ENCODE measurements at regions not wholly inside any gene's neighbourhood (a gene's known extent, or its start where the extent isn't known, plus 50 kb on each side); places are given as distances from the start of the nearest gene placed in this dataset.

- Mint-ChIP-seq H3K27me3 (no peaks in the 10 kb centered on the region), H3K36me3 (ENCODE audit: low read depth) (peaks cover 17% of the 10 kb centered on the region), H3K27ac (no peak overlapping the region), H3K9me3 (no peaks in the 10 kb centered on the region), H3K4me3 (no peak overlapping the region), H3K4me1 (ENCODE audit: low read depth) (peaks cover 10% of the 10 kb centered on the region)
- DNase-seq: no peak
These were observed 145.3 kb upstream of the STX18 start for GRCh38 chr4:4687100-4687499.

- Mint-ChIP-seq H3K27ac (no peak overlapping the region), H3K4me3 (no peak overlapping the region), H3K4me1 (ENCODE audit: low read depth) (peaks cover 10% of the 10 kb centered on the region), H3K27me3 (no peaks in the 10 kb centered on the region), H3K9me3 (no peaks in the 10 kb centered on the region), H3K36me3 (ENCODE audit: low read depth) (peaks cover 17% of the 10 kb centered on the region)
- no peak for DNase-seq
These were observed 144.3 kb upstream of the STX18 start for GRCh38 chr4:4685810-4686795.

GRCh38 chr4:4681653-4682052, 139.8 kb upstream of the STX18 start:
- Mint-ChIP-seq H3K4me3 (no peak overlapping the region), H3K9me3 (no peaks in the 10 kb centered on the region), H3K4me1 (ENCODE audit: low read depth) (no peaks in the 10 kb centered on the region), H3K27me3 (no peaks in the 10 kb centered on the region), H3K36me3 (ENCODE audit: low read depth) (no peaks in the 10 kb centered on the region), H3K27ac (no peak overlapping the region)
- DNase-seq: no peak

- H3K27me3 Mint-ChIP-seq: no peaks in the 10 kb centered on the region
- no peaks in the 10 kb centered on the region for H3K4me1 Mint-ChIP-seq (ENCODE audit: low read depth)
- H3K4me3 Mint-ChIP-seq: no peak overlapping the region
- no peaks in the 10 kb centered on the region for H3K36me3 Mint-ChIP-seq (ENCODE audit: low read depth)
- H3K27ac Mint-ChIP-seq: no peak overlapping the region
- H3K9me3 Mint-ChIP-seq: no peaks in the 10 kb centered on the region
- no peak for DNase-seq
These were observed 138.9 kb upstream of the STX18 start for GRCh38 chr4:4680758-4681157.

GRCh38 chr4:4680243-4680642, 138.4 kb upstream of the STX18 start:
- Mint-ChIP-seq H3K4me3 (no peak overlapping the region), H3K4me1 (ENCODE audit: low read depth) (no peaks in the 10 kb centered on the region), H3K27me3 (no peaks in the 10 kb centered on the region), H3K9me3 (no peaks in the 10 kb centered on the region), H3K27ac (no peak overlapping the region), H3K36me3 (ENCODE audit: low read depth) (no peaks in the 10 kb centered on the region)
- no peak for DNase-seq

- no peak for DNase-seq
- no peaks in the 10 kb centered on the region for H3K4me1 Mint-ChIP-seq (ENCODE audit: low read depth)
These were observed 136.0 kb upstream of the STX18 start for GRCh38 chr4:4677556-4678522.

GRCh38 chr4:4675641-4676040, 133.8 kb upstream of the STX18 start:
- no peaks in the 10 kb centered on the region for H3K9me3 Mint-ChIP-seq
- no peak overlapping the region for H3K27ac Mint-ChIP-seq
- no peaks in the 10 kb centered on the region for H3K27me3 Mint-ChIP-seq
- DNase-seq: no peak
- H3K4me3 Mint-ChIP-seq: no peak overlapping the region
- H3K36me3 Mint-ChIP-seq (ENCODE audit: low read depth): peaks cover 3% of the 10 kb centered on the region
- H3K4me1 Mint-ChIP-seq (ENCODE audit: low read depth): no peaks in the 10 kb centered on the region

More at GRCh38 chr4:4677556-4678522, 136.0 kb upstream of the STX18 start:
- Mint-ChIP-seq H3K36me3 (ENCODE audit: low read depth) (peaks cover 3% of the 10 kb centered on the region), H3K4me3 (no peak overlapping the region), H3K9me3 (no peaks in the 10 kb centered on the region), H3K27me3 (no peaks in the 10 kb centered on the region), H3K27ac (no peak overlapping the region)

GRCh38 chr4:4675051-4675581, 133.3 kb upstream of the STX18 start:
- no peak overlapping the region for H3K4me3 Mint-ChIP-seq
- no peak overlapping the region for H3K27ac Mint-ChIP-seq
- peaks cover 3% of the 10 kb centered on the region for H3K36me3 Mint-ChIP-seq (ENCODE audit: low read depth)
- H3K9me3 Mint-ChIP-seq: no peaks in the 10 kb centered on the region
- no peaks in the 10 kb centered on the region for H3K27me3 Mint-ChIP-seq
- no peaks in the 10 kb centered on the region for H3K4me1 Mint-ChIP-seq (ENCODE audit: low read depth)
- no peak for DNase-seq

- Mint-ChIP-seq H3K27me3 (no peaks in the 10 kb centered on the region), H3K9me3 (no peaks in the 10 kb centered on the region), H3K36me3 (ENCODE audit: low read depth) (peaks cover 3% of the 10 kb centered on the region), H3K4me1 (ENCODE audit: low read depth) (peaks cover 1% of the 10 kb centered on the region), H3K27ac (no peak overlapping the region), H3K4me3 (no peak overlapping the region)
- DNase-seq: no peak
These were observed 131.2 kb upstream of the STX18 start for GRCh38 chr4:4673070-4673469.

- H3K27ac Mint-ChIP-seq: no peak overlapping the region
- no peaks in the 10 kb centered on the region for H3K9me3 Mint-ChIP-seq
- peaks cover 3% of the 10 kb centered on the region for H3K36me3 Mint-ChIP-seq (ENCODE audit: low read depth)
- peaks cover 1% of the 10 kb centered on the region for H3K4me1 Mint-ChIP-seq (ENCODE audit: low read depth)
- H3K4me3 Mint-ChIP-seq: no peak overlapping the region
- no peaks in the 10 kb centered on the region for H3K27me3 Mint-ChIP-seq
- DNase-seq: no peak
These were observed 130.6 kb upstream of the STX18 start for GRCh38 chr4:4672402-4672801.

- Mint-ChIP-seq H3K4me1 (ENCODE audit: low read depth) (peaks cover 1% of the 10 kb centered on the region), H3K36me3 (ENCODE audit: low read depth) (peaks cover 3% of the 10 kb centered on the region), H3K27ac (no peak overlapping the region), H3K4me3 (no peak overlapping the region), H3K27me3 (no peaks in the 10 kb centered on the region), H3K9me3 (no peaks in the 10 kb centered on the region)
- no peak for DNase-seq
These were observed 130.0 kb upstream of the STX18 start for GRCh38 chr4:4671774-4672349.

GRCh38 chr4:4670869-4671268, 129.0 kb upstream of the STX18 start:
- no peak for DNase-seq
- no peaks in the 10 kb centered on the region for H3K9me3 Mint-ChIP-seq
- no peak overlapping the region for H3K27ac Mint-ChIP-seq
- H3K36me3 Mint-ChIP-seq (ENCODE audit: low read depth): peaks cover 3% of the 10 kb centered on the region
- H3K27me3 Mint-ChIP-seq: no peaks in the 10 kb centered on the region
- peaks cover 1% of the 10 kb centered on the region for H3K4me1 Mint-ChIP-seq (ENCODE audit: low read depth)
- no peak overlapping the region for H3K4me3 Mint-ChIP-seq

- Mint-ChIP-seq H3K27ac (no peak overlapping the region), H3K4me1 (ENCODE audit: low read depth) (peaks cover 1% of the 10 kb centered on the region), H3K36me3 (ENCODE audit: low read depth) (no peaks in the 10 kb centered on the region), H3K4me3 (no peak overlapping the region), H3K9me3 (no peaks in the 10 kb centered on the region), H3K27me3 (no peaks in the 10 kb centered on the region)
- DNase-seq: no peak
These were observed 126.7 kb upstream of the STX18 start for GRCh38 chr4:4668355-4669210.

Data from activated T-cell treated with anti-CD3 and anti-CD28 coated beads, Interleukin-2, amount 50 U/mL, for 24 hours (primary cell).